K562 (cell line): ENCODE measurements at regions not wholly inside any gene's neighbourhood (a gene's known extent, or its start where the extent isn't known, plus 50 kb on each side); places are given as distances from the start of the nearest gene placed in this dataset.

ENCODE experiments used
- ADNP ChIP-seq: fragments of 200-800 bp; sonication (Bioruptor generic); IDR thresholded peaks from 2 replicates; pipeline ENCODE4 v1.6.1; 2016; ENCODE audit warnings: missing genetic modification characterization, missing compliant biosample characterization
- CHD4 ChIP-seq: fragments of 200-600 bp; sonication (generic); IDR thresholded peaks from 3 replicates; pipeline ENCODE4 v1.6.1; 2012; ENCODE audit warnings: low read depth, mild to moderate bottlenecking, mixed read lengths, low read length, inconsistent platforms; ENCODE audit not compliant: insufficient read depth, insufficient replicate concordance, poor library complexity, severe bottlenecking
- CREM ChIP-seq: IDR thresholded peaks from 2 replicates; pipeline ENCODE4 v1.6.1; 2014; ENCODE audit warnings: antibody characterized with exemption, low read depth
- HDAC2 ChIP-seq: fragments of 450-650 bp; IDR thresholded peaks from 2 replicates; pipeline ENCODE4 v1.6.1; 2016; ENCODE audit warnings: mild to moderate bottlenecking
- LCOR ChIP-seq: sonication (generic); formaldehyde crosslinking; IDR thresholded peaks from 2 replicates; pipeline ENCODE4 v1.8.0; 2022; ENCODE audit warnings: mild to moderate bottlenecking, missing genetic modification reagents
- MCM3 ChIP-seq: fragments of 450-650 bp; IDR thresholded peaks from 2 replicates; pipeline ENCODE4 v1.6.1; 2016
- MTA3 ChIP-seq: fragments of 450-650 bp; formaldehyde crosslinking; IDR thresholded peaks from 2 replicates; pipeline ENCODE4 v1.6.1; 2017; ENCODE audit warnings: mild to moderate bottlenecking, borderline replicate concordance
- NR4A1 ChIP-seq, 2 experiments: fragments of 250-450 bp in 1 of 2; fragments of 450-650 bp in 1 of 2; sonication (Bioruptor Pico) in 1 of 2; IDR thresholded peaks; 2 replicates each; pipeline versions ENCODE4 v1.4.0 to v1.6.1; 2016 to 2020; ENCODE audit warnings: mild to moderate bottlenecking in 2 of 2, missing compliant biosample characterization in 1 of 2, missing genetic modification characterization in 1 of 2, moderate library complexity in 1 of 2
- PHF8 ChIP-seq: fragments of 200-600 bp; sonication (generic); IDR thresholded peaks from 2 replicates; pipeline ENCODE4 v1.6.1; 2012; ENCODE audit warnings: mixed run types, mild to moderate bottlenecking, inconsistent platforms, low read length, moderate library complexity, borderline replicate concordance
- RCOR1 ChIP-seq, 2 experiments: IDR thresholded peaks; 2 replicates each; pipeline ENCODE4 v1.6.1; 2012; ENCODE audit warnings: low read depth in 2 of 2, low read length in 2 of 2, borderline replicate concordance in 1 of 2, improper control_type of control experiment in 1 of 2
- SMARCA5 ChIP-seq: fragments of 450-650 bp; IDR thresholded peaks from 2 replicates; pipeline ENCODE4 v1.6.1; 2016
- ZNF175 ChIP-seq: fragments of 200-800 bp; sonication (Bioruptor generic); IDR thresholded peaks from 2 replicates; pipeline ENCODE4 v1.6.1; 2016; ENCODE audit warnings: low read depth, mild to moderate bottlenecking, missing genetic modification characterization, missing compliant biosample characterization
- ZNF197 ChIP-seq: fragments of 200-800 bp; sonication (Bioruptor generic); IDR thresholded peaks from 2 replicates; pipeline ENCODE4 v1.6.1; 2016; ENCODE audit warnings: low read depth, missing genetic modification characterization, missing compliant biosample characterization
- ZNF263 ChIP-seq: sonication (generic); formaldehyde crosslinking; IDR thresholded peaks from 2 replicates; pipeline ENCODE4 v1.8.0; 2022; ENCODE audit warnings: mild to moderate bottlenecking, missing genetic modification reagents, borderline replicate concordance

GRCh38 chr2:41942278-41942677, 105.5 kb upstream of the PKDCC start (continued):
- peak; percentile 72 for TF ChIP-seq CHD4
- peak; percentile 35; the same call in 1 of the 2 replicates for TF ChIP-seq SMARCA5
- TF ChIP-seq RCOR1 (IDR thresholded peaks at IDR 0.05; ENCODE audit: borderline replicate concordance in 1 of 2, low read depth in 2 of 2, low read length in 2 of 2) = 0 out of 4 replicates have a peak, but pooled peaks of 1 of the 2 experiments have one; percentile 59
- no peak for TF ChIP-seq NR4A1 (CRISPR knock-in tag; IDR thresholded peaks at IDR 0.05)
- no peak for TF ChIP-seq NR4A1 (tag; IDR thresholded peaks at IDR 0.05)
- TF ChIP-seq PHF8 = no peak
- TF ChIP-seq CREM = no peak
- no peak for TF ChIP-seq MCM3
- TF ChIP-seq HDAC2 = no peak; the same call in 1 of the 2 replicates
- no peak for TF ChIP-seq ZNF263 (CRISPR knock-in tag)
- no peak for TF ChIP-seq MTA3
- no peak for TF ChIP-seq ZNF175 (CRISPR knock-in tag)
- no peak for TF ChIP-seq ZNF197 (CRISPR knock-in tag)
- no peak for TF ChIP-seq LCOR (CRISPR knock-in tag)
- TF ChIP-seq ADNP (tag) = peak; percentile 88
